Fibroblast of lung (primary cell): ENCODE measurements at regions not wholly inside any gene's neighbourhood (a gene's known extent, or its start where the extent isn't known, plus 50 kb on each side); places are given as distances from the start of the nearest gene placed in this dataset.

ENCODE experiments used
- DNase-seq, 2 donors: peaks; one replicate each; pipeline versions ENCODE4 v3.0.0 to v3.0.0-alpha.2; 2010; ENCODE audit warnings: low read depth in 2 of 2
- H2AFZ ChIP-seq: 2 replicates; pipeline ENCODE4 v1.5.1; 2012; ENCODE audit warnings: low read length, control low read depth, inconsistent platforms
- H3K27ac ChIP-seq: 2 replicates; pipeline ENCODE4 v1.5.1; 2011; ENCODE audit warnings: low read length, control low read depth; ENCODE audit not compliant: insufficient read depth
- H3K27me3 ChIP-seq: 2 replicates; pipeline ENCODE4 v1.5.1; 2011; ENCODE audit warnings: mild to moderate bottlenecking, low read length; ENCODE audit not compliant: control insufficient read depth, insufficient read depth
- H3K36me3 ChIP-seq: 2 replicates; pipeline ENCODE4 v1.5.1; 2011; ENCODE audit warnings: low read length; ENCODE audit not compliant: control insufficient read depth, insufficient read depth
- H3K4me1 ChIP-seq: 2 replicates; pipeline ENCODE4 v1.5.1; 2011; ENCODE audit warnings: low read length; ENCODE audit not compliant: control insufficient read depth, insufficient read depth; ENCODE audit errors: extremely low read depth
- H3K4me2 ChIP-seq: 2 replicates; pipeline ENCODE4 v1.5.1; 2011; ENCODE audit warnings: low read length, control low read depth; ENCODE audit not compliant: insufficient read depth; ENCODE audit errors: extremely low read depth
- H3K4me3 ChIP-seq, 4 experiments: fragments of 200-600 bp in 1 of 4; sonication (generic) in 1 of 4; replicated peaks in 1 of 4; 2 replicates each; pipeline ENCODE4 v1.5.1; 2011 to 2016; ENCODE audit warnings: low read length in 4 of 4, low read depth in 3 of 4, mild to moderate bottlenecking in 3 of 4, control low read depth in 2 of 4, inconsistent platforms in 1 of 4, mixed read lengths in 1 of 4; ENCODE audit not compliant: insufficient read depth in 1 of 4; ENCODE audit errors: control extremely low read depth in 1 of 4
- H3K79me2 ChIP-seq: 2 replicates; pipeline ENCODE4 v1.5.1; 2012; ENCODE audit warnings: mild to moderate bottlenecking, low read length, inconsistent platforms; ENCODE audit not compliant: control insufficient read depth, insufficient read depth
- H3K9ac ChIP-seq: 2 replicates; pipeline ENCODE4 v1.5.1; 2011; ENCODE audit warnings: mild to moderate bottlenecking, low read length, control low read depth; ENCODE audit not compliant: insufficient read depth
- H3K9me3 ChIP-seq: 2 replicates; pipeline ENCODE4 v1.5.1; 2012; ENCODE audit warnings: low read depth, low read length; ENCODE audit not compliant: control insufficient read depth, insufficient read depth
- H4K20me1 ChIP-seq: 2 replicates; pipeline ENCODE4 v1.5.1; 2011; ENCODE audit warnings: low read length; ENCODE audit not compliant: control insufficient read depth, insufficient read depth; ENCODE audit errors: extremely low read depth
- CTCF ChIP-seq, 2 donors: IDR thresholded peaks in 1 of 2; conservative IDR thresholded peaks in 1 of 2; 1 replicate in 1 of 2; 2 replicates in 1 of 2; pipeline ENCODE4 v1.5.1; 2011 to 2012; ENCODE audit warnings: low read length in 2 of 2, control low read depth in 1 of 2, inconsistent platforms in 1 of 2, low read depth in 1 of 2, mild to moderate bottlenecking in 1 of 2
- EZH2 ChIP-seq: IDR thresholded peaks from 2 replicates; pipeline ENCODE4 v1.5.1; 2012; ENCODE audit warnings: low read length, control low read depth, mild to moderate bottlenecking; ENCODE audit errors: missing control alignments

DNA sequence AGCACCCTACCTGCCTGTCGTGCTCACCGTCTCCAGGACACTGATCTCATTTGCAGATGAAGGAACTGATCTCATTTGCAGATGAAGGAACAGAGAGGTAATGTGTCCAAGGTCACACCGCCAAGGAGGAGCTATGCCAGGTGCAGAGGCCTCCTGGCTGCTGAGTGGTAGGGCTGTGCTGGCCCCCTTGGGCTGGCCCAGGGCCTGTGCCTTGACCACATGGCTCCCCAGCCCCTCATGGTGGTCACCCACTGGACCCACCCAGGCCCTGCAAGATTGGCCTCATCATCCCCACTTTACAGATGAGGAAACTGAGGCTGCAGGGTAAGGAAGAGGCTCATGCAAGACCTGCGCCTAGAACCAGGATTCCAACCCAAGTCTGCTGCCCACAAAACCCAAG lies 628.3 kb downstream of the MATN1 start:
- H3K27ac ChIP-seq, result no peak overlapping the region
- H3K4me3 ChIP-seq, result no peak overlapping the region
- no peaks in the 10 kb centered on the region for H3K9me3 ChIP-seq
- H2AFZ ChIP-seq, result no peak overlapping the region
- no peaks in the 10 kb centered on the region for H3K36me3 ChIP-seq
- TF ChIP-seq EZH2 (no peak), CTCF (conservative IDR thresholded peaks at IDR 0.05 in 1 of 2, IDR thresholded peaks at IDR 0.05 in 1 of 2; ENCODE audit: low read depth in 1 of 2, low read length in 2 of 2) (no peak)
- DNase-seq, result no peak
- H4K20me1 ChIP-seq, result no peaks in the 10 kb centered on the region
- H3K79me2 ChIP-seq, result no peaks in the 10 kb centered on the region
- no peaks in the 10 kb centered on the region for H3K4me1 ChIP-seq
- H3K4me2 ChIP-seq, result no peak overlapping the region
- H3K27me3 ChIP-seq, result no peaks in the 10 kb centered on the region
- no peak overlapping the region for H3K9ac ChIP-seq

DNA sequence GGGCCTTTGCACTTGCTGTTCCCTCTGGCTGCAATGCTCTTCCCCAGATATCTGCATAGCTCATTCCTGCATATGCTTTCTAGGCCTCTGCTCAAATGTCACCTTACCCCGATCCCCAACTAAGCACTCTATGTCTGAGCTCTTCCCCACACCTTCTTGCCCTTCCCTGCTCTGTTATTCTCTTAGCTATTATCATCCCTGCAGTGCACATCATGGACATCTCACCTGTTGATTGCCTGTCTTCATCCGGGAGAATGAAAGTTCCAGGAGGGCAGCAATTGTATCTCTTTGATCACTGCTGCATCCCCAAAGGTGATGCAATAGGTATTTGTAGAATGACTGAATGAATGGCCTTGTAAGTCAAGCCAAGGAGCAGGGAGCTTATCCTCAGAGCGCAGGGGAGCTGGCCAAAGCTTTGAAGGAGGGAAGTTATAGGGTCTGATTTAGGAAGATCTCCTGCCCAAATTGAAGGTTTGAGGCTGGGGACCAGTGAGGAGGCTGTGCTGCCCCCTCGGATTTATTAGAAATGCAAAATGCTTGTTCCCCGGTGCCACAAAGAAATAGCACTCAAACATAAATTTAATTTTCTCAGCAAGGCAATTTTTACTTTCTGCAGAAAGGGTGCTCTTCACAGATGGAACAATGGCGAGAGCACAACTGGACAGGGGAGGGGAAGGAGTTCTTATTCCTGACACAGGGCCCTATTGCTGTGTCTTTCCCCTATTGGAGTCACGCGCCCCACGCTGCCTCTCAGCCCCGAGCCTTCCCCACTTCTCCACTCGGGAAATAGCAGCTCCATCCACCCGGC lies 631.1 kb downstream of the MATN1 start:
- Histone ChIP-seq H3K27me3 (no peaks in the 10 kb centered on the region), H3K4me1 (no peaks in the 10 kb centered on the region), H3K9me3 (no peaks in the 10 kb centered on the region), H3K9ac (no peak overlapping the region), H3K4me3 (no peak overlapping the region), H4K20me1 (no peaks in the 10 kb centered on the region), H3K36me3 (no peaks in the 10 kb centered on the region), H3K79me2 (no peaks in the 10 kb centered on the region), H3K27ac (no peak overlapping the region), H3K4me2 (no peak overlapping the region), H2AFZ (no peak overlapping the region)
- TF ChIP-seq EZH2 (no peak), CTCF (conservative IDR thresholded peaks at IDR 0.05 in 1 of 2, IDR thresholded peaks at IDR 0.05 in 1 of 2; ENCODE audit: low read depth in 1 of 2, low read length in 2 of 2) (no peak)
- no peak for DNase-seq

DNA sequence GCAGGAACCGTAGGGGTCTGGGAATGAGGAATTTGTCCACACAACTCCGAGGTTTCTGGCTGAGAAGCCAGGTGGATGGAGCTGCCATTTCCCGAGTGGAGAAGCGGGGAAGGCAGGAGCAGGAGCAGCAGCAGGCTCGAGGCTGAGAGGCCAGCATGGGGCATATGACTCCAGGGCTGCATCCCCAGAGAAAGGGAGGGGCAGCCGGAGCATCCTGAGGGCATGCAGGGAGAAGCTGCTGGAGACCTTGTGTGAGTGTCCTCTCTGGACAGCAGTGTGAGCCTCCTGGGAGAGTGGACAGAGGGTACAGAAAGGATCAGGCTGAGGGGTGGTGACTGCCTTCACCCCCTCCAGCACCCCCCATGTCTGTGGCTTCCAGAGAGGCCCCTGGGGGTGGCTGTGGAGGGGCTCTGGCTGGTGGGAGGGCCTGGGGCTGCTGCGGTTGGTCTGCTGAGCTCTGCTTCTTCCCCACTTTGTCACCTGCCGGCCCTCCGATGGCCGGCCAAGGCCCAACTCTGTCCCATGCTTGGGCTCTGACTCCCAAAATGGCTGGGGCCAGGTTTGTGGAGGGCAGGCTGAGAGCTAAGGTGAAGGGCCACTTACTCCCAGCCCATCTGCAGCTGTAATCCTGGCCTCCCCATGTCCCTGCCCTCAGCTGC lies 633.1 kb downstream of the MATN1 start:
- H3K9me3 ChIP-seq, result no peaks in the 10 kb centered on the region
- no peak for DNase-seq
- no peaks in the 10 kb centered on the region for H4K20me1 ChIP-seq
- no peak overlapping the region for H2AFZ ChIP-seq
- no peaks in the 10 kb centered on the region for H3K4me1 ChIP-seq
- no peak overlapping the region for H3K27ac ChIP-seq
- no peak for TF ChIP-seq CTCF (conservative IDR thresholded peaks at IDR 0.05 in 1 of 2, IDR thresholded peaks at IDR 0.05 in 1 of 2; ENCODE audit: low read depth in 1 of 2, low read length in 2 of 2)
- H3K27me3 ChIP-seq, result no peaks in the 10 kb centered on the region
- H3K4me3 ChIP-seq, result no peak overlapping the region
- H3K36me3 ChIP-seq, result no peaks in the 10 kb centered on the region
- no peak overlapping the region for H3K4me2 ChIP-seq
- no peaks in the 10 kb centered on the region for H3K79me2 ChIP-seq
- H3K9ac ChIP-seq, result no peak overlapping the region
